HepG2 (cell line): ENCODE measurements at regions not wholly inside any gene's neighbourhood (a gene's known extent, or its start where the extent isn't known, plus 50 kb on each side); places are given as distances from the start of the nearest gene placed in this dataset.

Source experiments
- ATAC-seq: fragments of 200-7000 bp; cut with Tn5 transposase; 3 replicates; pipeline ENCODE4 v1.9.1; 2020; ENCODE audit warnings: mild to moderate bottlenecking, moderate library complexity
- BruUV-seq: library from RNA; stranded (reverse); fragments of 400-500 nt; replicated peaks from 2 replicates; lab custom pipeline; 2021; lab: Mats Ljungman, UMichigan
- CTCF ChIA-PET: fragments of 300-600 bp; formaldehyde crosslinking; extraction: SDS; loops from one replicate; lab custom pipeline; 2021; ENCODE audit warnings: low total read pairs, inconsistent platforms, low intra/inter-chr PET ratio; lab: Yijun Ruan, JAX
- POLR2A ChIA-PET: fragments of 350-600 bp; sonication (Branson Sonifier 250); formaldehyde crosslinking; loops from one replicate; lab custom pipeline; 2020; ENCODE audit warnings: antibody characterized with exemption, inconsistent platforms; lab: Yijun Ruan, JAX
- DNase-seq: peaks from one replicate; pipeline ENCODE4 v3.0.0-alpha.2; 2015; ENCODE audit warnings: low spot score
- FAIRE-seq: peaks from 3 replicates; lab custom pipeline; 2011; peaks lifted over from hg19 to GRCh38; lab: Jason Lieb, UNC
- H2AFZ ChIP-seq: one replicate; pipeline ENCODE4 v1.6.1; 2011; ENCODE audit warnings: low read length, inconsistent platforms
- H3K27ac ChIP-seq: fragments of 300-600 bp; 3 replicates; pipeline ENCODE4 v1.8.0; 2011; ENCODE audit warnings: mixed run types, mild to moderate bottlenecking, mixed read lengths, low read length, inconsistent platforms; ENCODE audit not compliant: insufficient read depth; ENCODE audit errors: extremely low read length
- H3K27me3 ChIP-seq, 2 experiments: fragments of 200-600 bp in 1 of 2; 2 replicates in 1 of 2; 3 replicates in 1 of 2; pipeline versions ENCODE4 v1.6.0 to v1.8.0; 2011; ENCODE audit warnings: low read length in 2 of 2, mild to moderate bottlenecking in 2 of 2, moderate library complexity in 2 of 2, inconsistent platforms in 1 of 2; ENCODE audit not compliant: insufficient read depth in 2 of 2, control insufficient read depth in 1 of 2
- H3K36me3 ChIP-seq, 2 experiments: fragments of 200-600 bp in 1 of 2; replicated peaks in 1 of 2; 2 replicates in 1 of 2; 3 replicates in 1 of 2; pipeline versions ENCODE4 v1.5.1 to v1.8.0; 2011; ENCODE audit warnings: low read length in 2 of 2, inconsistent platforms in 1 of 2; ENCODE audit not compliant: insufficient read depth in 2 of 2, control insufficient read depth in 1 of 2
- H3K4me1 ChIP-seq: 2 replicates; pipeline ENCODE4 v1.5.1; 2012; ENCODE audit warnings: low read length, inconsistent platforms; ENCODE audit not compliant: insufficient read depth
- H3K4me2 ChIP-seq: 2 replicates; pipeline ENCODE4 v1.6.0; 2011; ENCODE audit warnings: low read depth, low read length, inconsistent platforms
- H3K4me3 ChIP-seq, 3 experiments: fragments of 200-600 bp in 1 of 3; sonication (generic), shearing (Covaris generic) in 1 of 3; replicated peaks in 1 of 3; 2 replicates each; pipeline ENCODE4 v1.5.1; 2011 to 2016; ENCODE audit warnings: low read length in 3 of 3, inconsistent platforms in 2 of 3, low read depth in 2 of 3, mild to moderate bottlenecking in 2 of 3, control low read depth in 1 of 3, mixed read lengths in 1 of 3; ENCODE audit not compliant: insufficient read depth in 1 of 3
- H3K79me2 ChIP-seq: one replicate; pipeline ENCODE4 v1.6.1; 2011; ENCODE audit warnings: low read length, inconsistent platforms; ENCODE audit not compliant: insufficient read depth
- H3K9ac ChIP-seq: 2 replicates; pipeline ENCODE4 v1.6.0; 2011; ENCODE audit warnings: mild to moderate bottlenecking, low read depth, low read length, inconsistent platforms; ENCODE audit not compliant: insufficient read depth
- H3K9me3 ChIP-seq: 2 replicates; pipeline ENCODE4 v1.5.1; 2012; ENCODE audit warnings: mild to moderate bottlenecking, low read length
- H4K20me1 ChIP-seq: 2 replicates; pipeline ENCODE4 v1.6.0; 2011; ENCODE audit warnings: inconsistent platforms, mild to moderate bottlenecking, low read length, moderate library complexity; ENCODE audit not compliant: insufficient read depth
- ARNTL ChIP-seq: sonication (generic); formaldehyde crosslinking; IDR thresholded peaks from 2 replicates; pipeline ENCODE4 v1.4.0; 2020; ENCODE audit warnings: mild to moderate bottlenecking, missing genetic modification reagents
- CERS6 ChIP-seq: sonication (generic); formaldehyde crosslinking; IDR thresholded peaks from 2 replicates; pipeline ENCODE4 v1.5.0; 2020; ENCODE audit warnings: missing genetic modification reagents
- FOXC1 ChIP-seq: sonication (generic); formaldehyde crosslinking; IDR thresholded peaks from 2 replicates; pipeline ENCODE4 v1.8.0; 2022; ENCODE audit warnings: mild to moderate bottlenecking, missing genetic modification reagents, borderline replicate concordance
- FOXM1 ChIP-seq: sonication (generic); formaldehyde crosslinking; IDR thresholded peaks from 2 replicates; pipeline ENCODE4 v1.5.0; 2020; ENCODE audit warnings: missing genetic modification reagents
- GTF3A ChIP-seq: sonication (generic); formaldehyde crosslinking; conservative IDR thresholded peaks from 2 replicates; pipeline ENCODE4 v1.4.0; 2020; ENCODE audit warnings: mild to moderate bottlenecking, missing genetic modification reagents
- HNF1B ChIP-seq: sonication (generic); formaldehyde crosslinking; IDR thresholded peaks from 2 replicates; pipeline ENCODE4 v1.5.1; 2020; ENCODE audit warnings: mild to moderate bottlenecking, moderate library complexity, missing genetic modification reagents
- KAT2B ChIP-seq: fragments of 150-350 bp; IDR thresholded peaks from 2 replicates; pipeline ENCODE4 v1.6.1; 2014; ENCODE audit warnings: low read depth, low read length, borderline replicate concordance
- KLF12 ChIP-seq: sonication (generic); formaldehyde crosslinking; IDR thresholded peaks from 2 replicates; pipeline ENCODE4 v1.4.0; 2020; ENCODE audit warnings: missing genetic modification reagents, borderline replicate concordance
- KLF6 ChIP-seq: IDR thresholded peaks from 2 replicates; pipeline ENCODE4 v1.8.0; 2016; ENCODE audit warnings: missing biosample characterization, missing genetic modification reagents
- SOX5 ChIP-seq: IDR thresholded peaks from 2 replicates; pipeline ENCODE4 v1.6.1; 2016; ENCODE audit warnings: borderline replicate concordance
- SP2 ChIP-seq: sonication (generic); formaldehyde crosslinking; IDR thresholded peaks from 2 replicates; pipeline ENCODE4 v1.5.1; 2020; ENCODE audit warnings: mild to moderate bottlenecking, missing genetic modification reagents
- TEAD3 ChIP-seq: optimal IDR thresholded peaks from 2 replicates; pipeline ENCODE3; 2016; ENCODE audit warnings: borderline replicate concordance
- THAP8 ChIP-seq: sonication (generic); formaldehyde crosslinking; IDR thresholded peaks from 2 replicates; pipeline ENCODE4 v1.5.1; 2020; ENCODE audit warnings: missing genetic modification reagents, mild to moderate bottlenecking, borderline replicate concordance
- ZBTB21 ChIP-seq: sonication (generic); formaldehyde crosslinking; IDR thresholded peaks from 2 replicates; pipeline ENCODE4 v1.4.0; 2020; ENCODE audit warnings: missing genetic modification reagents
- ZBTB3 ChIP-seq: sonication (generic); formaldehyde crosslinking; IDR thresholded peaks from 2 replicates; pipeline ENCODE4 v1.4.0; 2020; ENCODE audit warnings: low read depth, mild to moderate bottlenecking, moderate library complexity, missing genetic modification reagents, borderline replicate concordance
- ZFP82 ChIP-seq: sonication (generic); formaldehyde crosslinking; IDR thresholded peaks from 2 replicates; pipeline ENCODE4 v1.5.1; 2020; ENCODE audit warnings: mild to moderate bottlenecking, missing genetic modification reagents, borderline replicate concordance
- ZMYM4 ChIP-seq: sonication (generic); formaldehyde crosslinking; IDR thresholded peaks from 2 replicates; pipeline ENCODE4 v1.8.1; 2023; ENCODE audit warnings: mild to moderate bottlenecking, missing genetic modification reagents
- ZNF441 ChIP-seq: sonication (generic); formaldehyde crosslinking; IDR thresholded peaks from 2 replicates; pipeline ENCODE4 v1.7.0; 2021; ENCODE audit warnings: missing genetic modification reagents, borderline replicate concordance
- ZNF530 ChIP-seq: sonication (generic); formaldehyde crosslinking; IDR thresholded peaks from 2 replicates; pipeline ENCODE4 v1.5.0; 2020; ENCODE audit warnings: low read depth, mild to moderate bottlenecking, missing genetic modification reagents
- ZNF577 ChIP-seq: sonication (generic); formaldehyde crosslinking; IDR thresholded peaks from 2 replicates; pipeline ENCODE4 v1.4.0; 2020; ENCODE audit warnings: mild to moderate bottlenecking, low read depth, missing genetic modification reagents, borderline replicate concordance
- ZNF691 ChIP-seq: sonication (generic); formaldehyde crosslinking; IDR thresholded peaks from 2 replicates; pipeline ENCODE4 v1.4.0; 2020; ENCODE audit warnings: missing genetic modification reagents, low read depth, mild to moderate bottlenecking, borderline replicate concordance
- WGBS: methylation state at CpG from one replicate; pipeline ENCODE4 v1.1.6; 2017; ENCODE audit warnings: low lambda C conversion rate; 5-methylcytosine and 5-hydroxymethylcytosine counted together
- in situ Hi-C: cut with HindIII; loops from 2 replicates; pipeline ENCODE4 v1.10.0; 2017; ENCODE audit warnings: low pct_unique_long_range_greater_than_20kb; ENCODE audit not compliant: extremely low pct_ligation_motif_present
- intact Hi-C: fragments of 100-400 bp; cut with micrococcal nuclease; formaldehyde crosslinking; loops from one replicate; pipeline ENCODE4 v1.10.0; 2022; ENCODE audit not compliant: unreplicated experiment

- no peak for TF ChIP-seq HNF1B
- no peak for TF ChIP-seq ZNF691 (CRISPR knock-in tag)
- no peak for TF ChIP-seq ZBTB3 (CRISPR knock-in tag)
- TF ChIP-seq ZMYM4 (CRISPR knock-in tag), result no peak
Measured at GRCh38 chr13:34623331-34623730, 318.7 kb upstream of the NBEA start (continued).

GRCh38 chr13:34627509-34628208 lies 314.4 kb upstream of the NBEA start:
- no peak for FAIRE-seq
- in situ Hi-C loops, result no loop called here
- POLR2A ChIA-PET, result no interaction called here

More at GRCh38 chr13:34627509-34628208, 314.4 kb upstream of the NBEA start:
- no peak overlapping the region for H3K9ac ChIP-seq
- H4K20me1 ChIP-seq, result no peaks in the 10 kb centered on the region
- H3K4me2 ChIP-seq, result no peak overlapping the region
- no peak overlapping the region for H3K27ac ChIP-seq
- H3K4me3 ChIP-seq, result no peak overlapping the region
- H3K36me3 ChIP-seq, result no peaks in the 10 kb centered on the region
- CTCF ChIA-PET, result no interaction called here
- TF ChIP-seq THAP8 (CRISPR knock-in tag), result no peak
- TF ChIP-seq SOX5 (CRISPR knock-in tag), result no peak
- no peak for TF ChIP-seq ZFP82 (CRISPR knock-in tag)
- no peak for TF ChIP-seq GTF3A (CRISPR knock-in tag)
- TF ChIP-seq ARNTL (CRISPR knock-in tag), result no peak
- no peak for TF ChIP-seq KLF12 (CRISPR knock-in tag)
- no peak for TF ChIP-seq FOXC1
- TF ChIP-seq ZNF577 (CRISPR knock-in tag), result no peak
- TF ChIP-seq KLF6 (CRISPR knock-in tag), result no peak
- TF ChIP-seq FOXM1, result no peak
- no peak for TF ChIP-seq ZNF530 (CRISPR knock-in tag)
- TF ChIP-seq CERS6 (CRISPR knock-in tag), result no peak
- no peak for TF ChIP-seq ZBTB21 (CRISPR knock-in tag)
- TF ChIP-seq ZNF441 (CRISPR knock-in tag), result no peak
- no peak for TF ChIP-seq SP2 (CRISPR knock-in tag)
- no peak for TF ChIP-seq TEAD3 (CRISPR knock-in tag)
- no peak for TF ChIP-seq KAT2B
- TF ChIP-seq, all 625 proteins: peak for 0
- no peak for ATAC-seq
- WGBS, result 3% methylated on average over 9 of the region's 9 CpGs
- Histone ChIP-seq H3K27me3 (peaks cover 0 to 3% of the 10 kb centered on the region in 2 experiments; a peak in 1 of 5 replicates), H3K9me3 (no peaks in the 10 kb centered on the region), H3K79me2 (no peaks in the 10 kb centered on the region), H3K4me1 (no peaks in the 10 kb centered on the region), H2AFZ (no peak overlapping the region)
- no TSS peak for BruUV-seq
- intact Hi-C loops, result no loop called here
- no peak for DNase-seq
